DND-41 (cell line): ENCODE measurements at regions not wholly inside any gene's neighbourhood (a gene's known extent, or its start where the extent isn't known, plus 50 kb on each side); places are given as distances from the start of the nearest gene placed in this dataset.

Experiments used
- ATAC-seq: fragments of 200-7000 bp; cut with Tn5 transposase; 3 replicates; pipeline ENCODE4 v1.9.1; 2021; ENCODE audit warnings: low read depth; ENCODE audit not compliant: insufficient read depth
- DNase-seq: peaks from one replicate; pipeline ENCODE4 v3.0.0-alpha.2; 2020
- H2AFZ ChIP-seq: 2 replicates; pipeline ENCODE4 v1.6.0; 2012; ENCODE audit warnings: low read depth, low read length
- H3K27ac ChIP-seq: 2 replicates; pipeline ENCODE4 v1.5.1; 2012; ENCODE audit warnings: low read length, inconsistent platforms
- H3K27me3 ChIP-seq: fragments of 200-600 bp; sonication (generic); 2 replicates; pipeline ENCODE4 v1.6.0; 2012; ENCODE audit warnings: low read length, mild to moderate bottlenecking, inconsistent platforms; ENCODE audit not compliant: insufficient read depth, poor library complexity
- H3K36me3 ChIP-seq: 2 replicates; pipeline ENCODE4 v1.5.1; 2012; ENCODE audit warnings: low read length, inconsistent platforms; ENCODE audit not compliant: insufficient read depth
- H3K4me1 ChIP-seq: 2 replicates; pipeline ENCODE4 v1.5.1; 2012; ENCODE audit warnings: mild to moderate bottlenecking, low read length; ENCODE audit not compliant: insufficient read depth
- H3K4me2 ChIP-seq: 2 replicates; pipeline ENCODE4 v1.6.0; 2012; ENCODE audit warnings: mild to moderate bottlenecking, moderate library complexity, low read length, inconsistent platforms; ENCODE audit not compliant: insufficient read depth
- H3K4me3 ChIP-seq, 2 experiments: fragments of 200-600 bp in 1 of 2; shearing (Covaris generic) in 1 of 2; 2 replicates each; pipeline ENCODE4 v1.5.1; 2012 to 2016; ENCODE audit warnings: inconsistent platforms in 2 of 2, low read length in 2 of 2, mild to moderate bottlenecking in 2 of 2, low read depth in 1 of 2, moderate library complexity in 1 of 2
- H3K79me2 ChIP-seq: 2 replicates; pipeline ENCODE4 v1.6.0; 2012; ENCODE audit warnings: low read length, inconsistent platforms; ENCODE audit not compliant: insufficient read depth
- H3K9ac ChIP-seq: 2 replicates; pipeline ENCODE4 v1.6.0; 2012; ENCODE audit warnings: low read depth, mild to moderate bottlenecking, inconsistent platforms, low read length, moderate library complexity
- H3K9me3 ChIP-seq: 2 replicates; pipeline ENCODE4 v1.5.1; 2012; ENCODE audit warnings: low read length, moderate library complexity, mild to moderate bottlenecking, inconsistent platforms; ENCODE audit not compliant: insufficient read depth, severe bottlenecking
- H4K20me1 ChIP-seq: 2 replicates; pipeline ENCODE4 v1.6.0; 2012; ENCODE audit warnings: low read length; ENCODE audit not compliant: insufficient read depth
- CTCF ChIP-seq: IDR thresholded peaks from 2 replicates; pipeline ENCODE4 v1.5.1; 2012; ENCODE audit warnings: borderline replicate concordance, low read length, moderate library complexity, mild to moderate bottlenecking; ENCODE audit not compliant: poor library complexity, severe bottlenecking; ENCODE audit errors: extremely low read depth
- EZH2 ChIP-seq: IDR thresholded peaks from 3 replicates; pipeline ENCODE4 v1.6.1; 2012; ENCODE audit warnings: borderline replicate concordance, low read depth, mild to moderate bottlenecking, moderate library complexity, low read length, inconsistent platforms; ENCODE audit not compliant: severe bottlenecking

GRCh38 chr9:129350143-129350935 lies 172.3 kb upstream of the IER5L start:
- no peak for TF ChIP-seq CTCF
- no peak for TF ChIP-seq EZH2
- Histone ChIP-seq H4K20me1 (no peaks in the 10 kb centered on the region), H3K4me1 (no peaks in the 10 kb centered on the region), H3K9ac (no peak overlapping the region), H3K36me3 (no peaks in the 10 kb centered on the region), H3K27ac (no peak overlapping the region), H3K79me2 (no peaks in the 10 kb centered on the region), H3K9me3 (no peaks in the 10 kb centered on the region), H3K4me3 (no peak overlapping the region), H3K4me2 (no peak overlapping the region), H3K27me3 (no peaks in the 10 kb centered on the region), H2AFZ (no peak overlapping the region)
- DNase-seq (no peak), ATAC-seq (no peak)

GRCh38 chr9:129349665-129349947 lies 171.5 kb upstream of the IER5L start:
- no peaks in the 10 kb centered on the region for H4K20me1 ChIP-seq
- H3K36me3 ChIP-seq: no peaks in the 10 kb centered on the region
- DNase-seq (no peak), ATAC-seq (no peak)
- no peak for TF ChIP-seq CTCF
- no peak for TF ChIP-seq EZH2
- no peaks in the 10 kb centered on the region for H3K9me3 ChIP-seq
- H3K27ac ChIP-seq: no peak overlapping the region
- H3K4me3 ChIP-seq: no peak overlapping the region
- no peak overlapping the region for H3K4me2 ChIP-seq
- H3K4me1 ChIP-seq: no peaks in the 10 kb centered on the region
- H2AFZ ChIP-seq: no peak overlapping the region
- H3K79me2 ChIP-seq: no peaks in the 10 kb centered on the region
- H3K9ac ChIP-seq: no peak overlapping the region
- no peaks in the 10 kb centered on the region for H3K27me3 ChIP-seq

- Histone ChIP-seq H3K36me3 (no peaks in the 10 kb centered on the region), H3K9ac (no peak overlapping the region), H3K27me3 (no peaks in the 10 kb centered on the region), H2AFZ (no peak overlapping the region), H3K79me2 (no peaks in the 10 kb centered on the region), H3K27ac (no peak overlapping the region), H3K4me2 (no peak overlapping the region), H3K9me3 (no peaks in the 10 kb centered on the region), H3K4me3 (no peak overlapping the region), H3K4me1 (no peaks in the 10 kb centered on the region), H4K20me1 (no peaks in the 10 kb centered on the region)
- no peak for DNase-seq
- TF ChIP-seq EZH2: no peak
- TF ChIP-seq CTCF: no peak
- no peak for ATAC-seq
These were observed 171.0 kb upstream of the IER5L start for GRCh38 chr9:129348890-129349664.
